HCT116 (cell line): ENCODE measurements at regions not wholly inside any gene's neighbourhood (a gene's known extent, or its start where the extent isn't known, plus 50 kb on each side); places are given as distances from the start of the nearest gene placed in this dataset.

Experiments used
- EZH2phosphoT487 ChIP-seq: fragments of 200-600 bp; IDR thresholded peaks from 2 replicates; pipeline ENCODE4 v1.6.1; 2018; ENCODE audit warnings: antibody characterized with exemption, borderline replicate concordance
- POLR2A ChIP-seq: IDR thresholded peaks from 2 replicates; pipeline ENCODE4 v1.7.0; 2011; ENCODE audit warnings: borderline replicate concordance; ENCODE audit not compliant: insufficient read depth, insufficient read length; ENCODE audit errors: extremely low read depth
- RAD21 ChIP-seq: IDR thresholded peaks from 2 replicates; pipeline ENCODE4 v1.6.1; 2012; ENCODE audit warnings: low read depth, mild to moderate bottlenecking
- YY1 ChIP-seq: IDR thresholded peaks from 2 replicates; pipeline ENCODE4 v1.6.1; 2011; ENCODE audit warnings: low read length, low read depth, moderate library complexity, mild to moderate bottlenecking; ENCODE audit not compliant: insufficient replicate concordance; ENCODE audit errors: extremely low read depth
- ZNF274 ChIP-seq: fragments of 200-500 bp; sonication (Bioruptor generic); IDR thresholded peaks from 2 replicates; pipeline ENCODE4 v1.6.1; 2014; ENCODE audit warnings: mild to moderate bottlenecking, low read depth, low read length, inconsistent platforms
- TF ChIP-seq, protein P1 (sequence below), 3 experiments: fragments of 200-600 bp in 1 of 3; sonication (generic) in 1 of 3; IDR thresholded peaks in 2 of 3; conservative IDR thresholded peaks in 1 of 3; 2 replicates each; pipeline ENCODE4 v1.5.1; 2012 to 2017; ENCODE audit warnings: low read depth in 2 of 3, low read length in 2 of 3, antibody characterized with exemption in 1 of 3, borderline replicate concordance in 1 of 3, control low read depth in 1 of 3, mild to moderate bottlenecking in 1 of 3, mixed read lengths in 1 of 3, mixed run types in 1 of 3, moderate library complexity in 1 of 3; ENCODE audit not compliant: insufficient read depth in 1 of 3

DNA sequence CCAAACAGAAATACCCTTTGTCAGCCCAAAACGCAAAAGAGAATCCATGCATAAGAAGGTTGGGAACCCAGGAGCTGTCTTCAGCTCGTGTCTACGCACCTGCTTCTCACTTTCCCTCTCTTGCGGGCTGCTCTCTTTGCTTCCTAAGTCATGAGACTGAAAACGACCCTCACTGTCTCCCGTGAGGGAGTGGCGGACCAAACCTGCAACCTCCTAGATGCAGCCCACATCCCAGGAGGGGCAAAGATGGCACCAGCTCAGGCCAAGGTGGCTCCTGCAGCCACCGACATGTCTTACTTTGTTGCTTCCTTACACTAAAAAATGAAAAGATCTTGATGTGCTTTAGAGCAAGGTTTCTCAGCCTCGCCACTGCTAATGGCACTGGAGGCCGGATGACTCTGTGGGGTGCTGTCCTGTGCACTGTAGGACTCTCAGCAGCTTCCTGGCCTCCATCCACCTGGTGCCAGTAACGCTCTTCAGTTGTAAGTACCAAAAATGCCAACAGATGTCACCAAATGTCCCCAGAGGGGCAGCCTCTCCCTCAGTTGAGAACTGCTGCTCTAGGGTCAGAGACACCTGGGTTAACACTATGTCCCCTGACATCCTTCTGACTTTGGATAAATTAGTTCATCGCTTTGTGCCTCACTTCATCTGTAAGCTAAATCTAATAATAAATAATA lies 179.8 kb upstream of the PFKP start:
- TF ChIP-seq, protein P1, sequence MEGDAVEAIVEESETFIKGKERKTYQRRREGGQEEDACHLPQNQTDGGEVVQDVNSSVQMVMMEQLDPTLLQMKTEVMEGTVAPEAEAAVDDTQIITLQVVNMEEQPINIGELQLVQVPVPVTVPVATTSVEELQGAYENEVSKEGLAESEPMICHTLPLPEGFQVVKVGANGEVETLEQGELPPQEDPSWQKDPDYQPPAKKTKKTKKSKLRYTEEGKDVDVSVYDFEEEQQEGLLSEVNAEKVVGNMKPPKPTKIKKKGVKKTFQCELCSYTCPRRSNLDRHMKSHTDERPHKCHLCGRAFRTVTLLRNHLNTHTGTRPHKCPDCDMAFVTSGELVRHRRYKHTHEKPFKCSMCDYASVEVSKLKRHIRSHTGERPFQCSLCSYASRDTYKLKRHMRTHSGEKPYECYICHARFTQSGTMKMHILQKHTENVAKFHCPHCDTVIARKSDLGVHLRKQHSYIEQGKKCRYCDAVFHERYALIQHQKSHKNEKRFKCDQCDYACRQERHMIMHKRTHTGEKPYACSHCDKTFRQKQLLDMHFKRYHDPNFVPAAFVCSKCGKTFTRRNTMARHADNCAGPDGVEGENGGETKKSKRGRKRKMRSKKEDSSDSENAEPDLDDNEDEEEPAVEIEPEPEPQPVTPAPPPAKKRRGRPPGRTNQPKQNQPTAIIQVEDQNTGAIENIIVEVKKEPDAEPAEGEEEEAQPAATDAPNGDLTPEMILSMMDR (IDR thresholded peaks at IDR 0.05 in 2 of 3, conservative IDR thresholded peaks at IDR 0.05 in 1 of 3; ENCODE audit: borderline replicate concordance in 1 of 3, insufficient read depth in 1 of 3, low read depth in 2 of 3, low read length in 2 of 3), result no peak
- no peak for TF ChIP-seq YY1
- no peak for TF ChIP-seq RAD21
- no peak for TF ChIP-seq ZNF274
- TF ChIP-seq POLR2A, result no peak
- no peak for TF ChIP-seq EZH2phosphoT487
